HG03432 (cell line): ENCODE measurements at regions not wholly inside any gene's neighbourhood (a gene's known extent, or its start where the extent isn't known, plus 50 kb on each side); places are given as distances from the start of the nearest gene placed in this dataset.
"Not testable (repeated sequence)": the region's sequence is repeated elsewhere in the genome, so short reads cannot be mapped to it uniquely, and the experiment has no call there.

Experiments
- ATAC-seq: cut with Tn5 transposase; IDR thresholded peaks from one replicate; pipeline ENCODE4 v1.9.1; 2021; ENCODE audit warnings: mild to moderate bottlenecking, moderate library complexity; ENCODE audit not compliant: unreplicated experiment

GRCh38 chr14:81738946-81739659, 205.4 kb upstream of the SEL1L start:
- ATAC-seq, result no peak

DNA sequence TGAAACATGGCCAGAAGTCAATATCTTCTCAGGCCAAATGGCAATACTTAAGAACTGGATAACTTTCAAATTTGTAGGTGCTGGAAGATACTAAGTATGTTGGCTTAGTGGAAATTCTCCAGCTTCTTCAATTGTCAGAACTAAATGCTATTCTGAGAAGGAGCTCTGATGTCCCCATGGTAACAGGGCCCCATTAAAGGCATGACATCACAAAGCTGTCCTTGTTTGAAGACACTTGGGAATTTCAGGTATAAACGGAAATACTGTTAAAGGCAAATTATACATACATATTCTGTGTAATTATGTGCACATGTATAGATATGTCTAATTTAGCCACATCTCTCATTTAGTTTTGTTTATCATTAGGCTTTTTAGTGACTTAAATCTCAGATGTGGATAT, 210.0 kb upstream of the SEL1L start:
- no peak for ATAC-seq

DNA sequence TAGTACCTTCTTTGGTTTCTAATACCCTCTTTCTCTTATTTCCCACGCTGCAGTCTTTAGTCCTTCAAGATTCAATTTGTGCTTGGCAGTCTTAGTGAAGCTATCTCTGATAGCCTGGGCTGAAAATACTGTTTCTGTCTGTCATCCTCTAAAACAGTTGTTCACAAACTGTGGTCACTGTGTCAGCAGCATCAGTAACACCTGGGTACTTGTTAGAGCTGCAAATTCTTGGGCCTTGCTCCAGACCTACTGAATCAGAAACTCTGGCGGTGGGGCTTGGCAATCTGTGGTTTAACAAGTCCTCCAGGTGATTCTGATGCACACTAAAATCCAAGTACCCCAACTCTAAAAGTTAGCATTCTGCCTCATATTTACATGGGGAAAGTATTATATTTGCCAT, 217.5 kb upstream of the SEL1L start:
- no peak for ATAC-seq

GRCh38 chr14:81759541-81759940, 225.9 kb upstream of the SEL1L start:
- no peak for ATAC-seq

DNA sequence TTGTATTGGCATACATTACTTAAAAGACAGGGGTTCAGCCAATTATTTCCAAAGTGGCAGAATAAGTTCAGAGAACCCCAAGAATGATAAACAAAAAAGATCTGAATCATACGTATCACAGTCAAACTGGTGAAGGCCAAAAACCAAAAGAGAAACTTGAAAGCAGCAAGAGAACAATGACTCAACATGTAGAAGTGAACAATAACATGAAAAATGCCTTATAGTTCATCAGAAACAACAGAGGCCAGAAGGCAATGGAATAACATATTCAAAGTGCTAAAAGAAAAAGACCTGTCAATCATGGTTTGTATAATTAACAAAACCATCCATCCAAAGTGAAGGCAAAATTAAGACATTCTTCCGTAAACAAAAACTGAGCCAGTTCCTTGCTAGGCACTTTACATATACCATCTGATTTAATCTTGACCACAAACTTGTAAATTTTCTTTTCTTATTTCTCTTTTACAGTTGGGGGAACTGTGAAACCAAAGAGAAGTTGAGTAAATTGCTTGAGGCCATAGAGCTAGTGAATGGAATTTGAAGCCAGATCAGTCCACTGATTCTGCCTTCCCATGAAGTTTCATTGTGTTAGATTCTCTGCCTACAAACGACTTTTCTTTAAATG, 232.1 kb upstream of the SEL1L start:
- ATAC-seq, result peak; percentile 74

GRCh38 chr14:81766321-81766915, 232.8 kb upstream of the SEL1L start:
- ATAC-seq, result no peak

GRCh38 chr14:81767266-81767995, 233.8 kb upstream of the SEL1L start:
- no peak for ATAC-seq

DNA sequence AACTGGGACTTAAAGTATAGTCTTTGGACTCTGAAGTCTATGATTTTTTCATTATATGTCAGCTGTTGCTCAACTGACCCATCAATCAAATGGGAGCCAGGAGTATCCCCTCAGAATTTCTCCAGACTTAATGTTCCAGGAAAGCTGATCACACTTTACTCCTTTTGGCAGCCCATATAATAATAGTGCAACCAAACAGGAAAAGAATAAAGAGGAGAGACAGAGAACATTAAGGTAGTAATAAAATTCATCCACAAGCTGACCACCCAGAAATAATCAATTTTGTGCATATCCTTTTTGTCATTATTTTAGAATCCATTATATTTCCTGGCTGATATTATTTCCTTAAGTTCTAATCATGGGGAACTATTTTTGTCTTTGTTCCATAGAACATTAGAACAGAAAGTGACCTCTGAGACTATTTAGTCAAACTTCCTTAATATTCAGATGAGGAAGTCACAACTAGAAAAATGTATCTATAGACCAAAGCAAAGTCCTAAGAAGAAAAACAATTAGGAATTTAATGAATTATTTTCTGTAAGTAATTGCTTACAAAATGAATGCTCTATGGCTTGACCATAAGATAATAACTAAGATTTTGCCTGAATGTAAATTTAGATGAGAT, 238.1 kb upstream of the SEL1L start:
- ATAC-seq, result no peak

DNA sequence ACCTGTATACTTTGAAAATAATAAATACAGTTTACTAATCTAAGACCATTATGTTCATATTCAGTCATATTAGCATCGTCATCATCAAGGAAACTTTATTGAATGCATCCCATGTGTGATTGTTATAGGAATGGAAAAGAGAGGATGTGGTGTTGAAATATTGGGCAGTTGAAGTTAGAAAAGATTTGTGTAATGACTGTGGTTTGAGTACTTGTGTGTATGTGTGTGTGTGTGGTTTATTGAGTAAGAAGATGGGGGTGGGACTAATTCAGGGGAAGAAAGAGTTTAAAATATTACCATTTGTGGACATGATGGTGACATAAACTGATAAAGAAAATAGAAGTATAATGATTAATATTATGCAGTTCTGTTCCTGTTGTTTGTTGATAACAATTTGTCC, 238.7 kb upstream of the SEL1L start:
- no peak for ATAC-seq

- no peak for ATAC-seq
Observed at GRCh38 chr14:81776531-81776930, 242.9 kb upstream of the SEL1L start.

- not testable (repeated sequence) for ATAC-seq
Observed at GRCh38 chr14:81781798-81782197, 248.1 kb upstream of the SEL1L start.

DNA sequence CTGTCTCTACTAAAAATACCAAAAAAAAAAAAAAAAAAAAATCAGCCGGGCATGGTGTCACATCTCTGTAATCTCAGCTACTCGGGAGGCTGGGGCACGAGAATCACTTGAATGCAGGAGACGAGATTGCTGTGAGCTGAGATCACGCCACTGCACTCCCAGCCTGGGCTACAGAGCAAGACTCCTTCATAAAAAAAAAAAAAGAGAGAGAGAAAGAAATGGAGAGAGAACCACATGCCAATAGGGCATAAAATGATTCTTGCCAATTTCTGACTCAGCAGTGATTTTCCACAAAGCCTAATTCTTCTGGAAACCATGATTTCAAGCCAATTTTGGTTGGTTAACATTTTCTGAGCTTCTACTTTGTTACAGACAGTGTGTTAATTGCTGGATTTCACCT, 250.4 kb upstream of the SEL1L start:
- ATAC-seq, result no peak

DNA sequence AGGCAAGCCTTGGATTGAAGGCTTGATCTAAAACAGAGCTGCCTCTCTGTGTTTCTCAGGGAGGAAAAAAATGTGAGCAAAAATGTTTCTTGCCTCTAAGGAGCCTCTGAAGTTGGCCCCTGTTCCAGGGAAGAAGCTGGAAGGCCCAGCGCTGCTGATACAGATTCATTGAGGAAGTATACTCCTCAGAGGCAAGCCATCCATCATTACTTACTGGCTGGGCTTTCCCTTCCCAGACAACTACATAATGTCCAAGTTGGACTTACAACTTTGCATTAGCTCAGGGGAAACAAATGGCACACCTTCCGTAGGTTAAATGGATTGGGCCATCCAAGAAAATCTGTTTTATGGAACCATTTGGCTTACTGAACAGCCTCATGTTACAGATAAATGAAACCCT, 263.7 kb upstream of the SEL1L start:
- no peak for ATAC-seq

- no peak for ATAC-seq
Observed at GRCh38 chr14:81801921-81802320, 268.3 kb upstream of the SEL1L start.

- no peak for ATAC-seq
Observed at GRCh38 chr14:81802341-81802740, 268.7 kb upstream of the SEL1L start.

DNA sequence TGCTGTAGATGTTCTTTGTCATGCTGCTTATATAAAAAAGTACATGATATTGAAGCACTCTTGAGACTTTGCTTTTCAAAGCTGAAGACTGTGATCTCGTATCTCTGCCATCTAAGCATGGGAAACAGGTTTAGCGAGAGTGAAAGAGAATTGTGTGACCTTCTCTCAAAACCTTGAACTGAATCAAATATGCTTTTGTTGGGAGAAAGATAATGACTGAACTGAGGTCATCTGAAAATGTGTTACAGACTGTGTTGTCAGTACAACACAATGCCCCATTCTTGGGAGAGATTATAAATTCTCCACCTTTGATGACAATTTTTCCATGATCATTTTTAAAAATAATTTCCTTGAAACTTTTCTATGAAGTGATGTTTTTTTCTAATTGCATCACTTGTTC, 272.1 kb upstream of the SEL1L start:
- ATAC-seq, result no peak

GRCh38 chr14:81811705-81812269, 278.1 kb upstream of the SEL1L start:
- ATAC-seq, result peak; percentile 63

DNA sequence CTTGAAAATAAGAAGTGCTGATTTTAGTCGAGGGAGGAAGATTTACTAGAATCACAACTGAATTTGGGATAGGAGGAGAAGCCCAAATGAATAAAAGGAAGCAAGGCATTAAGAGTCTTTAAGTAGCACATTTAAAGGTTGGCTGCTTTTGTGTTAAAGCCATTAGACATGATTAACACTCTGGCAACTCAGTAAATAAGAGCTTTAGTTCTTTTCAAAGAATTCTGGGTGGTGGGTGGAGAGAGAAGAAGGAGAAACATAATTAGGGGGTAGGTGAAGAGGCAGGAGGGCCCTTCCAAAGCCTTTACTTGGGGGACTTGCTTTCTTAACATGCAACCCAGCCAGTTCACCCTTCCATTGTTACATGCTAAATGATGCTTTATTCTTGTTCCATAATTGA, 284.6 kb upstream of the SEL1L start:
- no peak for ATAC-seq

DNA sequence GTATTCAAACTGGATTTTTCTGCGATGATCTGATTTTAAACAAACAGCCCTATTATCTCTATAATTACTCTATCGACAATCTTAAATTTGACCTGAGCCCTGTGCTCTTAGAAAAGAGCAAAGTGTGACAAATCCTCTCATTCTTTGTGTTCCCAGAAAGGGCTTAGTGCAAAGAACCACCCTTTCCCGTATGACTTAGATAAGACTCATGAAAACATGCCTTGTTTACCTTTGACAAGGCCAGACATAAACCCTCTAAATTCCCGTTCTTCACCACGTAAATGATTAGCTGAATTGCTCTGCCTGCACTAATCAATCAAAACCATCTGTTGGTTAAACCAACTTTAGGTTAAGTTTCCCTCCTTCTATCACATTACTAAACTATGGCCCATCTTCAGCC, 285.7 kb upstream of the SEL1L start:
- no peak for ATAC-seq

DNA sequence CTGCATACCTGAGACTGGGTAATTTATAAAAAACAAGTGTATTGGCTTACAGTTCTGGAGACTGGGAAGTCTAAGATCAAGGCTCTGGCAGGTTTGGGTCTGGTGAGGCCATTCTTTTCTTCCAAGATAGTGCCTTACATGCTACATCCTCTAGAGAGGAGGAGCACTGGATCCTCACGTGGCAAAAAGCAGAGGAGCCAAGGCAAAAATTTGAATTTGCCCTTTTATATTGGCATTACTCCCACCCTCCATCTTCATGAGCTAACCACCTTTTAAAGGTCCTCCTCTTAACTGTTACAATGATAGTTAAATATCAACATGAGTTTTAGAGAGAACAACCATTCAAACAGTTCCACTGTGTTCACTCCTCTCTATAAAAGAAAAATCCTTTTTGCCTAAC, 286.3 kb upstream of the SEL1L start:
- ATAC-seq, result no peak

DNA sequence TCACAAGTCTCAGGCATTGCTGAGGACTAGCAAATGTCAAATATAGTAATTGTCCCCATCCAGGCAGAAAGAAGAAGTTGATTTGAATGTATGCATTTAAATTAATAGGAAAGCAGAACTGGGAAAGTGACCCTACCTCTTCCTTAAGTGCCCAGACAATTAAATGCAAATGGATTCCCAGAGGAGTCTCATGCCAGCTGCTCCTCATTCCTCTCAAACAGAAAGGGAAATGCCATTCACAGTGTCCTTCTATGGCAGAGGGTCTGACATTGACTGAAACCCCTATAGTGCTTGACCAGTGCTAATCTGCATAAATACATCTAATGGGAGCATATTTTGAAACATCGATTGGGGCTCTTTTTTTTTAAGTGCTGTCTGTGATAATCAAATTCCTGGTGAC, 292.4 kb upstream of the SEL1L start:
- ATAC-seq, result no peak
